Spleen (tissue), 11 donors: ENCODE measurements at regions not wholly inside any gene's neighbourhood (a gene's known extent, or its start where the extent isn't known, plus 50 kb on each side); places are given as distances from the start of the nearest gene placed in this dataset.

Experiments
- DNase-seq: peaks from one replicate; pipeline ENCODE4 v3.0.0-alpha.2; 2020
- H3K27ac ChIP-seq, 8 donors: fragments of 200-600 bp; sonication (generic) in 7 of 8; 1 replicate in 4 of 8; 2 replicates in 4 of 8; pipeline versions ENCODE4 v1.5.0 to v1.8.0; 2016 to 2021; ENCODE audit warnings: inconsistent platforms in 4 of 8, mild to moderate bottlenecking in 4 of 8, moderate library complexity in 1 of 8
- H3K27me3 ChIP-seq, 7 donors: fragments of 200-600 bp; sonication (generic) in 6 of 7; replicated peaks in 1 of 7; 1 replicate in 4 of 7; 2 replicates in 3 of 7; pipeline versions ENCODE4 v1.5.0 to v1.8.0; 2016 to 2021; ENCODE audit warnings: inconsistent platforms in 3 of 7, mild to moderate bottlenecking in 1 of 7
- H3K36me3 ChIP-seq, 6 donors: fragments of 200-600 bp; sonication (generic) in 5 of 6; 1 replicate in 4 of 6; 2 replicates in 2 of 6; pipeline versions ENCODE4 v1.5.0 to v1.8.0; 2016 to 2021; ENCODE audit warnings: inconsistent platforms in 2 of 6
- H3K4me1 ChIP-seq, 6 donors: fragments of 200-600 bp; sonication (generic) in 5 of 6; 1 replicate in 3 of 6; 2 replicates in 3 of 6; pipeline versions ENCODE4 v1.5.0 to v1.8.0; 2016 to 2021; ENCODE audit warnings: inconsistent platforms in 3 of 6
- H3K4me3 ChIP-seq, 8 donors: fragments of 200-600 bp; sonication (generic) in 7 of 8; 1 replicate in 4 of 8; 2 replicates in 4 of 8; pipeline versions ENCODE4 v1.5.0 to v1.8.0; 2016 to 2021; ENCODE audit warnings: inconsistent platforms in 4 of 8, mild to moderate bottlenecking in 4 of 8, moderate library complexity in 2 of 8
- H3K9me3 ChIP-seq, 8 donors: fragments of 200-600 bp; sonication (generic) in 7 of 8; 1 replicate in 4 of 8; 2 replicates in 4 of 8; pipeline versions ENCODE4 v1.5.0 to v1.8.0; 2016 to 2021; ENCODE audit warnings: inconsistent platforms in 4 of 8
- CTCF ChIP-seq, 11 experiments: fragments of 200-600 bp in 7 of 11; fragments of 450-650 bp in 4 of 11; sonication (generic) in 4 of 11; IDR thresholded peaks in 8 of 11; conservative IDR thresholded peaks in 3 of 11; 1 replicate in 7 of 11; 2 replicates in 4 of 11; pipeline versions ENCODE4 v1.4.0 to v1.8.0; 2016 to 2021; ENCODE audit warnings: antibody characterized with exemption in 11 of 11, inconsistent platforms in 4 of 11, mild to moderate bottlenecking in 1 of 11
- POLR2A ChIP-seq, 3 donors: fragments of 450-650 bp; IDR thresholded peaks; one replicate each; pipeline ENCODE4 v1.5.1; 2017; ENCODE audit warnings: antibody characterized with exemption in 3 of 3, mild to moderate bottlenecking in 1 of 3
- POLR2AphosphoS5 ChIP-seq, 3 donors: sonication (generic); formaldehyde crosslinking; IDR thresholded peaks; one replicate each; pipeline ENCODE4 v1.5.1; 2017; ENCODE audit warnings: antibody characterized with exemption in 3 of 3
- WGBS, 5 donors: extraction: QIAGEN DNeasy Blood & Tissue Kit in 3 of 5; methylation state at CpG; one replicate each; pipeline versions ENCODE4 v1.1.5 to v1.1.7; 2013 to 2018; 5-methylcytosine and 5-hydroxymethylcytosine counted together
- intact Hi-C: fragments of 100-400 bp; cut with DNase I; formaldehyde crosslinking; loops from one replicate; pipeline ENCODE4 v1.15.0; 2023; ENCODE audit warnings: low total_unique reads
- donor health status: healthy with polysubstance abuse.
- donor health status: DM: no; HTN: no; CAD: no; lungs with moderate emphysema.
- donor health status: DM: no; HTN: no; CAD: no.
- donor health status: Bipolar disorder and iron deficiency.
- donor health status: healthy.
- donor health status: DM: no; HTN: no; CAD: no.
- donor health status: DM: yes; HTN: yes; CAD: no.

DNA sequence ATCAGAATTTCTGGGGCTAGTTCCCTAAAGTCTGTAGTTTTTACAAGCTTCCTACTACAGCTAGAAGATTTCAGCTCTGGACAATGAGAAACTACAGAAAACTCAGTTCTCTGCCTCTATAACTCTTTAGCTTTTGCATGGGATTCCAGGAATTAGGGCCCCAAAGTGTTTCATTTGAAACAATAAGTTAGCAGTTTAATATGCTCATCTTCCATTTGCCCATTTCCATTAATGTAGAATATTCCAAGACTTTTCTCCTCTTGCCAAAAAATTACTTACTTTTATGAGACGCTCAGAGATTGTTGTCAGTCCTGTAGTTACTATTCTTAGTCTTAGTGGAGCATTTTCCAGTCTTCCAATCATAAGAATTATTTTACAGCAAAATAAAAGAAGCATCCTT, 719.9 kb downstream of the ADGRL2 start:
- no peak overlapping the region for H3K27ac ChIP-seq
- no peaks in the 10 kb centered on the region for H3K4me1 ChIP-seq
- H3K4me3 ChIP-seq: no peak overlapping the region
- H3K9me3 ChIP-seq: no peaks in the 10 kb centered on the region
- WGBS, 5 donors: 82 to 94% (median 86%) methylated on average over 1 of the region's 1 CpG
- H3K36me3 ChIP-seq: no peaks in the 10 kb centered on the region
- intact Hi-C loops: no loop called here
- no peak for DNase-seq
- no peak for TF ChIP-seq POLR2A (IDR thresholded peaks at IDR 0.05)
- H3K27me3 ChIP-seq: no peaks in the 10 kb centered on the region

DNA sequence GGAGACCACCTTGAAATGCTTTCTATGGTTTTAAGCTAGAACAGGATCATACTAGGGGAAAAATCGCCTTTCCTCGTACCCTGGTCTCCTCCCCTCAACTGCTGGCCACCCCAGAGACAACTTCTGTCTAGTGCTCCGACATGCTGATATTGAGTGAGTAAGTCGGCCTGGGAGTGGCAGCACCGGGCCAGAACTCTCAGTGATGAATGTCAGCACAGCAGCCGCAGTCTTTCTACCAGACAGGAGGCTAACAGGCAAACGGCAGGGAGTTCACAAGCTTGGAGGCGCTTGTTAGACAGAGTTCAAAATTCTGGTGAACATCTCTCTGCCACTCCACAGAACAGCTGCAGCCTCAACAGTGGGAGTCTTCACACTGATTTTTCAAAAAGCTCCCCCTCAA, 716.9 kb downstream of the ADGRL2 start:
- peak; percentile 60 for DNase-seq

GRCh38 chr1:82515650-82516049, 714.9 kb downstream of the ADGRL2 start:
- Histone ChIP-seq H3K27ac (no peak overlapping the region), H3K36me3 (no peaks in the 10 kb centered on the region), H3K4me3 (no peak overlapping the region), H3K27me3 (no peaks in the 10 kb centered on the region), H3K4me1 (no peaks in the 10 kb centered on the region), H3K9me3 (no peaks in the 10 kb centered on the region)
- intact Hi-C loops: no loop called here
- no peak for DNase-seq
- TF ChIP-seq POLR2AphosphoS5 (IDR thresholded peaks at IDR 0.05) (no peak), POLR2A (IDR thresholded peaks at IDR 0.05) (no peak)

More for the DNA sequence above, 716.9 kb downstream of the ADGRL2 start:
- no peaks in the 10 kb centered on the region for H3K4me1 ChIP-seq
- H3K27ac ChIP-seq: no peak overlapping the region
- no peaks in the 10 kb centered on the region for H3K36me3 ChIP-seq
- intact Hi-C loops: no loop called here
- H3K9me3 ChIP-seq: no peaks in the 10 kb centered on the region
- WGBS, 5 donors: 61 to 81% (median 72%) methylated on average over 8 of the region's 8 CpGs
- no peak for TF ChIP-seq POLR2A (IDR thresholded peaks at IDR 0.05)
- TF ChIP-seq CTCF (IDR thresholded peaks at IDR 0.05 in 8 of 11, conservative IDR thresholded peaks at IDR 0.05 in 3 of 11): no peak
- TF ChIP-seq POLR2AphosphoS5 (IDR thresholded peaks at IDR 0.05): no peak
- H3K4me3 ChIP-seq: no peak overlapping the region
- no peaks in the 10 kb centered on the region for H3K27me3 ChIP-seq

DNA sequence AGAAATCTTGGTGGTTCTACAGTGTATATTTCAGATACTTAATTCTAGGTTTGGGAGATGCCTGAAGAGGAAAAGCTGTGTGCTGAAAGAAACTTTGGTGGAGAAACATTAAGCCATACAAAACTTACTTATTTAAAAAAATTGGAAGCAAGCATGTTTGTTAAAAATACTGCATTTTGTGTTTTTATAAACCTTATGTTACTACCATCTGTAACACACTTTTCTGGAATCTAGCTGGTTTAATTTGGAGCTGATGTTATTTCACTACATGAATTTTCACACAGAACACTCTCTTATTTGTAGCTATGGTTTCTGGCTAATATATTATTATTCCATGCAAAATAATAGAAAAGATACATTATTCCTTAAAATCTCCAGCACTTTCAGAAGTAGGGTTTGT, 710.7 kb downstream of the ADGRL2 start:
- Histone ChIP-seq H3K9me3 (no peaks in the 10 kb centered on the region), H3K27ac (no peak overlapping the region), H3K27me3 (no peaks in the 10 kb centered on the region), H3K36me3 (no peaks in the 10 kb centered on the region), H3K4me1 (no peaks in the 10 kb centered on the region), H3K4me3 (no peak overlapping the region)
- no peak for DNase-seq
- TF ChIP-seq POLR2A (IDR thresholded peaks at IDR 0.05) (no peak), CTCF (IDR thresholded peaks at IDR 0.05 in 8 of 11, conservative IDR thresholded peaks at IDR 0.05 in 3 of 11) (no peak), POLR2AphosphoS5 (IDR thresholded peaks at IDR 0.05) (no peak)
- intact Hi-C loops: no loop called here

- WGBS, 5 donors: 83 to 96% (median 90%) methylated on average over 2 of the region's 2 CpGs
- DNase-seq: no peak
- Histone ChIP-seq H3K4me1 (no peaks in the 10 kb centered on the region), H3K36me3 (no peaks in the 10 kb centered on the region), H3K27ac (no peak overlapping the region), H3K9me3 (no peaks in the 10 kb centered on the region), H3K27me3 (no peaks in the 10 kb centered on the region), H3K4me3 (no peak overlapping the region)
- TF ChIP-seq CTCF (IDR thresholded peaks at IDR 0.05 in 8 of 11, conservative IDR thresholded peaks at IDR 0.05 in 3 of 11) (no peak), POLR2A (IDR thresholded peaks at IDR 0.05) (no peak), POLR2AphosphoS5 (IDR thresholded peaks at IDR 0.05) (no peak)
- intact Hi-C loops: no loop called here
These were observed 709.7 kb downstream of the ADGRL2 start for GRCh38 chr1:82510431-82510830.
